ENCODE measurements at regions not wholly inside any gene's neighbourhood (a gene's known extent, or its start where the extent isn't known, plus 50 kb on each side); places are given as distances from the start of the nearest gene placed in this dataset.

DNA sequence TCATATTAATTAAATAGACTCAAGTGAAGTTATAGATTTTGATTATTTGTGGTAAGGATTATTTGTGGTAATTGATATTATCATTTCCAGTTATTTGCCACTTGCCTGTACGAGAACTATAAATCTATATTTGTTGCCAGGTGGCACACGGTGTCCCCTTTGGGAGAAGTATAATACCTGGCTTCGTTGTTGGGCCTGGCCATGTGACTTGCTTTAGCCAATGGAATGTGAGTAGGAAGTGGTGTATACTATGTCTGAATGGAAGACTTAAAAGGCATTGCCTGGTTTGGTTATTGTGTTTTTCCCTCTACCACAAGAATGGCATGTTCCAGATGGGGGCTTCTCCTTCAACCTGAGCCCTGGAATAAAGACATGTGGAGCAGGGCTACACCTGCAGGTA, 228.1 kb downstream of the CDC5L start:
- TF ChIP-seq POLR2AphosphoS5 (IDR thresholded peaks at IDR 0.05), result no peak
- TF ChIP-seq, protein P1, sequence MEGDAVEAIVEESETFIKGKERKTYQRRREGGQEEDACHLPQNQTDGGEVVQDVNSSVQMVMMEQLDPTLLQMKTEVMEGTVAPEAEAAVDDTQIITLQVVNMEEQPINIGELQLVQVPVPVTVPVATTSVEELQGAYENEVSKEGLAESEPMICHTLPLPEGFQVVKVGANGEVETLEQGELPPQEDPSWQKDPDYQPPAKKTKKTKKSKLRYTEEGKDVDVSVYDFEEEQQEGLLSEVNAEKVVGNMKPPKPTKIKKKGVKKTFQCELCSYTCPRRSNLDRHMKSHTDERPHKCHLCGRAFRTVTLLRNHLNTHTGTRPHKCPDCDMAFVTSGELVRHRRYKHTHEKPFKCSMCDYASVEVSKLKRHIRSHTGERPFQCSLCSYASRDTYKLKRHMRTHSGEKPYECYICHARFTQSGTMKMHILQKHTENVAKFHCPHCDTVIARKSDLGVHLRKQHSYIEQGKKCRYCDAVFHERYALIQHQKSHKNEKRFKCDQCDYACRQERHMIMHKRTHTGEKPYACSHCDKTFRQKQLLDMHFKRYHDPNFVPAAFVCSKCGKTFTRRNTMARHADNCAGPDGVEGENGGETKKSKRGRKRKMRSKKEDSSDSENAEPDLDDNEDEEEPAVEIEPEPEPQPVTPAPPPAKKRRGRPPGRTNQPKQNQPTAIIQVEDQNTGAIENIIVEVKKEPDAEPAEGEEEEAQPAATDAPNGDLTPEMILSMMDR (IDR thresholded peaks at IDR 0.05; ENCODE audit: poor library complexity, severe bottlenecking), result no peak
- no peak for TF ChIP-seq EZH2 (IDR thresholded peaks at IDR 0.05; ENCODE audit: borderline replicate concordance, insufficient read depth, low read length, poor library complexity, severe bottlenecking)

Data from neural cell (in vitro differentiated cells).